ENCODE measurements at regions not wholly inside any gene's neighbourhood (a gene's known extent, or its start where the extent isn't known, plus 50 kb on each side); places are given as distances from the start of the nearest gene placed in this dataset.
"Not testable (repeated sequence)": the region's sequence is repeated elsewhere in the genome, so short reads cannot be mapped to it uniquely, and the experiment has no call there.

GRCh38 chr3:187888701-187889100 lies 143.4 kb upstream of the BCL6 start:
- Histone ChIP-seq H3K9me3 (no peaks in the 10 kb centered on the region), H3K27ac (peak overlapping the region in 1 of 4 donors; percentile 9), H3K36me3 (no peaks in the 10 kb centered on the region), H3K27me3 (no peaks in the 10 kb centered on the region), H3K4me1 (no peaks in the 10 kb centered on the region), H3K4me3 (no peak overlapping the region)
- TF ChIP-seq POLR2A (IDR thresholded peaks at IDR 0.05): no peak
- no peak for TF ChIP-seq CTCF (IDR thresholded peaks at IDR 0.05)
- no peak for DNase-seq

- no peak for DNase-seq
- Histone ChIP-seq H3K4me3 (no peak overlapping the region), H3K27me3 (no peaks in the 10 kb centered on the region), H3K27ac (peak overlapping the region in 1 of 4 donors; percentile 9), H3K9me3 (no peaks in the 10 kb centered on the region), H3K4me1 (no peaks in the 10 kb centered on the region), H3K36me3 (no peaks in the 10 kb centered on the region)
- TF ChIP-seq CTCF (IDR thresholded peaks at IDR 0.05): no peak
- TF ChIP-seq POLR2A (IDR thresholded peaks at IDR 0.05): no peak
Measured at GRCh38 chr3:187889106-187889505, 143.8 kb upstream of the BCL6 start.

GRCh38 chr3:187889601-187890404 lies 144.5 kb upstream of the BCL6 start:
- H3K9me3 ChIP-seq: no peaks in the 10 kb centered on the region
- no peaks in the 10 kb centered on the region for H3K27me3 ChIP-seq
- TF ChIP-seq POLR2A (IDR thresholded peaks at IDR 0.05) (no peak), CTCF (IDR thresholded peaks at IDR 0.05) (no peak)
- no peaks in the 10 kb centered on the region for H3K36me3 ChIP-seq
- peak in 1 of 3 donors; percentile 47 for DNase-seq
- no peaks in the 10 kb centered on the region for H3K4me1 ChIP-seq
- H3K4me3 ChIP-seq: peak overlapping the region in 1 of 4 donors; percentile 8
- peak overlapping the region in 1 of 4 donors; percentile 9 for H3K27ac ChIP-seq

- not testable (repeated sequence) for H3K9me3 ChIP-seq, H3K27me3 ChIP-seq, H3K36me3 ChIP-seq, DNase-seq, H3K27ac ChIP-seq, H3K4me1 ChIP-seq
- peak overlapping the region in 1 of 4 donors; percentile 8 for H3K4me3 ChIP-seq
Measured at GRCh38 chr3:187890405-187890752, 145.1 kb upstream of the BCL6 start.

- no peak overlapping the region for H3K4me3 ChIP-seq
- no peaks in the 10 kb centered on the region for H3K27me3 ChIP-seq
- H3K36me3 ChIP-seq: no peaks in the 10 kb centered on the region
- H3K4me1 ChIP-seq: no peaks in the 10 kb centered on the region
- TF ChIP-seq POLR2A (IDR thresholded peaks at IDR 0.05): no peak
- TF ChIP-seq CTCF (IDR thresholded peaks at IDR 0.05): no peak
- DNase-seq: no peak
- H3K27ac ChIP-seq: no peak overlapping the region
- H3K9me3 ChIP-seq: no peaks in the 10 kb centered on the region
Measured at GRCh38 chr3:187896646-187897045, 151.4 kb upstream of the BCL6 start.

GRCh38 chr3:187899246-187899645 lies 154.0 kb upstream of the BCL6 start:
- Histone ChIP-seq H3K27ac (no peak overlapping the region), H3K9me3 (no peaks in the 10 kb centered on the region), H3K27me3 (no peaks in the 10 kb centered on the region), H3K36me3 (no peaks in the 10 kb centered on the region), H3K4me3 (no peak overlapping the region), H3K4me1 (no peaks in the 10 kb centered on the region)
- no peak for TF ChIP-seq POLR2A (IDR thresholded peaks at IDR 0.05)
- no peak for TF ChIP-seq CTCF (IDR thresholded peaks at IDR 0.05)
- DNase-seq: no peak

Data from Peyer's patch (tissue), 4 donors.